ENCODE measurements at regions not wholly inside any gene's neighbourhood (a gene's known extent, or its start where the extent isn't known, plus 50 kb on each side); places are given as distances from the start of the nearest gene placed in this dataset.

GRCh38 chr5:120199559-120199958 lies 264.5 kb upstream of the PRR16 start:
- no peaks in the 10 kb centered on the region for H3K4me1 Mint-ChIP-seq (ENCODE audit: low read depth)
- no peaks in the 10 kb centered on the region for H3K27me3 Mint-ChIP-seq (ENCODE audit: low read depth)
- DNase-seq (ENCODE audit: low spot score): no peak
- H3K27ac Mint-ChIP-seq: no peak overlapping the region
- H3K9me3 Mint-ChIP-seq: peaks cover 5% of the 10 kb centered on the region
- H3K4me3 Mint-ChIP-seq: no peak overlapping the region
- no peaks in the 10 kb centered on the region for H3K36me3 Mint-ChIP-seq (ENCODE audit: low read depth)

- Mint-ChIP-seq H3K4me1 (ENCODE audit: low read depth) (no peaks in the 10 kb centered on the region), H3K27me3 (ENCODE audit: low read depth) (no peaks in the 10 kb centered on the region), H3K27ac (no peak overlapping the region), H3K4me3 (no peak overlapping the region), H3K9me3 (peaks cover 10% of the 10 kb centered on the region), H3K36me3 (ENCODE audit: low read depth) (no peaks in the 10 kb centered on the region)
- no peak for DNase-seq (ENCODE audit: low spot score)
Measured at GRCh38 chr5:120207129-120207528, 257.0 kb upstream of the PRR16 start.

- no peak overlapping the region for H3K27ac Mint-ChIP-seq
- no peaks in the 10 kb centered on the region for H3K36me3 Mint-ChIP-seq (ENCODE audit: low read depth)
- no peaks in the 10 kb centered on the region for H3K4me1 Mint-ChIP-seq (ENCODE audit: low read depth)
- no peak overlapping the region for H3K4me3 Mint-ChIP-seq
- H3K9me3 Mint-ChIP-seq: no peaks in the 10 kb centered on the region
- no peak for DNase-seq (ENCODE audit: low spot score)
- H3K27me3 Mint-ChIP-seq (ENCODE audit: low read depth): no peaks in the 10 kb centered on the region
Measured at GRCh38 chr5:120217001-120217400, 247.1 kb upstream of the PRR16 start.

- Mint-ChIP-seq H3K4me1 (ENCODE audit: low read depth) (no peaks in the 10 kb centered on the region), H3K9me3 (no peaks in the 10 kb centered on the region), H3K4me3 (no peak overlapping the region), H3K27me3 (ENCODE audit: low read depth) (no peaks in the 10 kb centered on the region), H3K27ac (no peak overlapping the region), H3K36me3 (ENCODE audit: low read depth) (no peaks in the 10 kb centered on the region)
- no peak for DNase-seq (ENCODE audit: low spot score)
Measured at GRCh38 chr5:120219988-120220387, 244.1 kb upstream of the PRR16 start.

- no peak overlapping the region for H3K4me3 Mint-ChIP-seq
Measured at GRCh38 chr5:120225524-120225923, 238.6 kb upstream of the PRR16 start.

GRCh38 chr5:120228262-120229031 lies 235.7 kb upstream of the PRR16 start:
- H3K9me3 Mint-ChIP-seq: no peaks in the 10 kb centered on the region
- no peaks in the 10 kb centered on the region for H3K4me1 Mint-ChIP-seq (ENCODE audit: low read depth)
- H3K36me3 Mint-ChIP-seq (ENCODE audit: low read depth): no peaks in the 10 kb centered on the region
- H3K27ac Mint-ChIP-seq: no peak overlapping the region
- no peak overlapping the region for H3K4me3 Mint-ChIP-seq
- DNase-seq (ENCODE audit: low spot score): no peak
- no peaks in the 10 kb centered on the region for H3K27me3 Mint-ChIP-seq (ENCODE audit: low read depth)

More at GRCh38 chr5:120225524-120225923, 238.6 kb upstream of the PRR16 start:
- no peaks in the 10 kb centered on the region for H3K9me3 Mint-ChIP-seq
- no peaks in the 10 kb centered on the region for H3K36me3 Mint-ChIP-seq (ENCODE audit: low read depth)
- DNase-seq (ENCODE audit: low spot score): no peak
- H3K27me3 Mint-ChIP-seq (ENCODE audit: low read depth): no peaks in the 10 kb centered on the region
- no peaks in the 10 kb centered on the region for H3K4me1 Mint-ChIP-seq (ENCODE audit: low read depth)
- no peak overlapping the region for H3K27ac Mint-ChIP-seq

GRCh38 chr5:120229036-120229435 lies 235.1 kb upstream of the PRR16 start:
- Mint-ChIP-seq H3K27ac (no peak overlapping the region), H3K27me3 (ENCODE audit: low read depth) (no peaks in the 10 kb centered on the region), H3K9me3 (no peaks in the 10 kb centered on the region), H3K4me3 (no peak overlapping the region), H3K4me1 (ENCODE audit: low read depth) (no peaks in the 10 kb centered on the region), H3K36me3 (ENCODE audit: low read depth) (no peaks in the 10 kb centered on the region)
- DNase-seq (ENCODE audit: low spot score): no peak

GRCh38 chr5:120231563-120231962 lies 232.5 kb upstream of the PRR16 start:
- Mint-ChIP-seq H3K27me3 (ENCODE audit: low read depth) (no peaks in the 10 kb centered on the region), H3K4me3 (no peak overlapping the region), H3K36me3 (ENCODE audit: low read depth) (no peaks in the 10 kb centered on the region), H3K4me1 (ENCODE audit: low read depth) (no peaks in the 10 kb centered on the region), H3K9me3 (peaks cover 4% of the 10 kb centered on the region), H3K27ac (no peak overlapping the region)
- DNase-seq (ENCODE audit: low spot score): no peak

- H3K9me3 Mint-ChIP-seq: peaks cover 4% of the 10 kb centered on the region
Measured at GRCh38 chr5:120236360-120236759, 227.7 kb upstream of the PRR16 start.

GRCh38 chr5:120239086-120239485 lies 225.0 kb upstream of the PRR16 start:
- H3K4me1 Mint-ChIP-seq (ENCODE audit: low read depth): no peaks in the 10 kb centered on the region
- peaks cover 4% of the 10 kb centered on the region for H3K9me3 Mint-ChIP-seq
- H3K27ac Mint-ChIP-seq: no peak overlapping the region
- no peaks in the 10 kb centered on the region for H3K36me3 Mint-ChIP-seq (ENCODE audit: low read depth)
- H3K4me3 Mint-ChIP-seq: no peak overlapping the region
- no peaks in the 10 kb centered on the region for H3K27me3 Mint-ChIP-seq (ENCODE audit: low read depth)
- no peak for DNase-seq (ENCODE audit: low spot score)

More at GRCh38 chr5:120236360-120236759, 227.7 kb upstream of the PRR16 start:
- no peaks in the 10 kb centered on the region for H3K36me3 Mint-ChIP-seq (ENCODE audit: low read depth)
- no peak overlapping the region for H3K4me3 Mint-ChIP-seq
- H3K27ac Mint-ChIP-seq: no peak overlapping the region
- no peaks in the 10 kb centered on the region for H3K27me3 Mint-ChIP-seq (ENCODE audit: low read depth)
- no peaks in the 10 kb centered on the region for H3K4me1 Mint-ChIP-seq (ENCODE audit: low read depth)
- no peak for DNase-seq (ENCODE audit: low spot score)

GRCh38 chr5:120240706-120241105 lies 223.4 kb upstream of the PRR16 start:
- H3K4me3 Mint-ChIP-seq: no peak overlapping the region
- no peak for DNase-seq (ENCODE audit: low spot score)

GRCh38 chr5:120241400-120241799 lies 222.7 kb upstream of the PRR16 start:
- H3K36me3 Mint-ChIP-seq (ENCODE audit: low read depth): no peaks in the 10 kb centered on the region
- H3K27ac Mint-ChIP-seq: no peak overlapping the region
- no peak for DNase-seq (ENCODE audit: low spot score)

More at GRCh38 chr5:120240706-120241105, 223.4 kb upstream of the PRR16 start:
- H3K9me3 Mint-ChIP-seq: no peaks in the 10 kb centered on the region
- H3K27ac Mint-ChIP-seq: no peak overlapping the region
- no peaks in the 10 kb centered on the region for H3K36me3 Mint-ChIP-seq (ENCODE audit: low read depth)
- H3K27me3 Mint-ChIP-seq (ENCODE audit: low read depth): no peaks in the 10 kb centered on the region
- H3K4me1 Mint-ChIP-seq (ENCODE audit: low read depth): no peaks in the 10 kb centered on the region

GRCh38 chr5:120251898-120252297 lies 212.2 kb upstream of the PRR16 start:
- Mint-ChIP-seq H3K4me3 (no peak overlapping the region), H3K9me3 (no peaks in the 10 kb centered on the region), H3K4me1 (ENCODE audit: low read depth) (no peaks in the 10 kb centered on the region), H3K27ac (no peak overlapping the region), H3K27me3 (ENCODE audit: low read depth) (no peaks in the 10 kb centered on the region), H3K36me3 (ENCODE audit: low read depth) (no peaks in the 10 kb centered on the region)
- no peak for DNase-seq (ENCODE audit: low spot score)

More at GRCh38 chr5:120241400-120241799, 222.7 kb upstream of the PRR16 start:
- no peaks in the 10 kb centered on the region for H3K4me1 Mint-ChIP-seq (ENCODE audit: low read depth)
- no peaks in the 10 kb centered on the region for H3K27me3 Mint-ChIP-seq (ENCODE audit: low read depth)
- no peak overlapping the region for H3K4me3 Mint-ChIP-seq
- no peaks in the 10 kb centered on the region for H3K9me3 Mint-ChIP-seq

- Mint-ChIP-seq H3K36me3 (ENCODE audit: low read depth) (no peaks in the 10 kb centered on the region), H3K27ac (no peak overlapping the region), H3K4me3 (no peak overlapping the region), H3K4me1 (ENCODE audit: low read depth) (no peaks in the 10 kb centered on the region), H3K27me3 (ENCODE audit: low read depth) (no peaks in the 10 kb centered on the region), H3K9me3 (no peaks in the 10 kb centered on the region)
- DNase-seq (ENCODE audit: low spot score): no peak
Measured at GRCh38 chr5:120252839-120253238, 211.3 kb upstream of the PRR16 start.

GRCh38 chr5:120254385-120254784 lies 209.7 kb upstream of the PRR16 start:
- Mint-ChIP-seq H3K4me3 (no peak overlapping the region), H3K27me3 (ENCODE audit: low read depth) (no peaks in the 10 kb centered on the region), H3K9me3 (no peaks in the 10 kb centered on the region), H3K27ac (no peak overlapping the region), H3K4me1 (ENCODE audit: low read depth) (no peaks in the 10 kb centered on the region), H3K36me3 (ENCODE audit: low read depth) (no peaks in the 10 kb centered on the region)
- DNase-seq (ENCODE audit: low spot score): no peak
